Mononuclear cell (primary cell): ENCODE measurements at regions not wholly inside any gene's neighbourhood (a gene's known extent, or its start where the extent isn't known, plus 50 kb on each side); places are given as distances from the start of the nearest gene placed in this dataset.

Source experiments
- H3K27me3 ChIP-seq: 2 replicates; pipeline ENCODE4 v1.6.0; 2011; ENCODE audit warnings: low read length, control low read depth; ENCODE audit not compliant: insufficient read depth
- H3K4me1 ChIP-seq: 2 replicates; pipeline ENCODE4 v1.5.1; 2011; ENCODE audit warnings: mild to moderate bottlenecking, low read length, control low read depth; ENCODE audit not compliant: insufficient read depth
- H3K4me3 ChIP-seq: 2 replicates; pipeline ENCODE4 v1.5.1; 2011; ENCODE audit warnings: mild to moderate bottlenecking, low read length, moderate library complexity
- H3K9me3 ChIP-seq: 2 replicates; pipeline ENCODE4 v1.5.1; 2011; ENCODE audit warnings: low read depth, mild to moderate bottlenecking, control low read depth, low read length

- Histone ChIP-seq H3K9me3 (no peaks in the 10 kb centered on the region), H3K4me3 (no peak overlapping the region), H3K4me1 (no peaks in the 10 kb centered on the region), H3K27me3 (no peaks in the 10 kb centered on the region)
Measured at GRCh38 chr5:7185742-7186141, 210.2 kb upstream of the ADCY2 start.

GRCh38 chr5:7186818-7187217, 209.1 kb upstream of the ADCY2 start:
- Histone ChIP-seq H3K4me1 (no peaks in the 10 kb centered on the region), H3K4me3 (no peak overlapping the region), H3K9me3 (no peaks in the 10 kb centered on the region), H3K27me3 (no peaks in the 10 kb centered on the region)

- Histone ChIP-seq H3K4me1 (no peaks in the 10 kb centered on the region), H3K4me3 (no peak overlapping the region), H3K9me3 (no peaks in the 10 kb centered on the region), H3K27me3 (no peaks in the 10 kb centered on the region)
Measured at GRCh38 chr5:7190712-7191250, 205.2 kb upstream of the ADCY2 start.

GRCh38 chr5:7192016-7192415, 203.9 kb upstream of the ADCY2 start:
- H3K4me3 ChIP-seq, result no peak overlapping the region
- no peaks in the 10 kb centered on the region for H3K27me3 ChIP-seq
- H3K9me3 ChIP-seq, result no peaks in the 10 kb centered on the region

GRCh38 chr5:7202846-7203245, 193.1 kb upstream of the ADCY2 start:
- Histone ChIP-seq H3K4me3 (no peak overlapping the region), H3K27me3 (no peaks in the 10 kb centered on the region), H3K4me1 (no peaks in the 10 kb centered on the region), H3K9me3 (peaks cover 5% of the 10 kb centered on the region)

More at GRCh38 chr5:7192016-7192415, 203.9 kb upstream of the ADCY2 start:
- no peaks in the 10 kb centered on the region for H3K4me1 ChIP-seq

- no peaks in the 10 kb centered on the region for H3K4me1 ChIP-seq
- no peaks in the 10 kb centered on the region for H3K27me3 ChIP-seq
- no peak overlapping the region for H3K4me3 ChIP-seq
- H3K9me3 ChIP-seq, result no peaks in the 10 kb centered on the region
Measured at GRCh38 chr5:7207979-7208378, 188.0 kb upstream of the ADCY2 start.

- Histone ChIP-seq H3K27me3 (no peaks in the 10 kb centered on the region), H3K4me1 (no peaks in the 10 kb centered on the region), H3K4me3 (no peak overlapping the region), H3K9me3 (no peaks in the 10 kb centered on the region)
Measured at GRCh38 chr5:7208938-7209337, 187.0 kb upstream of the ADCY2 start.

- no peaks in the 10 kb centered on the region for H3K4me1 ChIP-seq
- H3K27me3 ChIP-seq, result no peaks in the 10 kb centered on the region
- no peak overlapping the region for H3K4me3 ChIP-seq
- H3K9me3 ChIP-seq, result no peaks in the 10 kb centered on the region
Measured at GRCh38 chr5:7209658-7210057, 186.3 kb upstream of the ADCY2 start.

- no peaks in the 10 kb centered on the region for H3K4me1 ChIP-seq
- no peaks in the 10 kb centered on the region for H3K27me3 ChIP-seq
- no peak overlapping the region for H3K4me3 ChIP-seq
Measured at GRCh38 chr5:7210549-7210948, 185.4 kb upstream of the ADCY2 start.

GRCh38 chr5:7213525-7213924, 182.4 kb upstream of the ADCY2 start:
- Histone ChIP-seq H3K27me3 (no peaks in the 10 kb centered on the region), H3K4me3 (no peak overlapping the region), H3K9me3 (no peaks in the 10 kb centered on the region), H3K4me1 (no peaks in the 10 kb centered on the region)

More at GRCh38 chr5:7210549-7210948, 185.4 kb upstream of the ADCY2 start:
- no peaks in the 10 kb centered on the region for H3K9me3 ChIP-seq

- H3K9me3 ChIP-seq, result no peaks in the 10 kb centered on the region
- no peaks in the 10 kb centered on the region for H3K27me3 ChIP-seq
- no peak overlapping the region for H3K4me3 ChIP-seq
- H3K4me1 ChIP-seq, result no peaks in the 10 kb centered on the region
Measured at GRCh38 chr5:7214906-7215416, 181.0 kb upstream of the ADCY2 start.

- H3K9me3 ChIP-seq, result no peaks in the 10 kb centered on the region
- H3K4me1 ChIP-seq, result no peaks in the 10 kb centered on the region
- H3K27me3 ChIP-seq, result no peaks in the 10 kb centered on the region
- no peak overlapping the region for H3K4me3 ChIP-seq
Measured at GRCh38 chr5:7218141-7218540, 177.8 kb upstream of the ADCY2 start.

- Histone ChIP-seq H3K27me3 (no peaks in the 10 kb centered on the region), H3K9me3 (no peaks in the 10 kb centered on the region), H3K4me3 (no peak overlapping the region), H3K4me1 (no peaks in the 10 kb centered on the region)
Measured at GRCh38 chr5:7220156-7220555, 175.8 kb upstream of the ADCY2 start.

GRCh38 chr5:7221041-7221440, 174.9 kb upstream of the ADCY2 start:
- H3K9me3 ChIP-seq, result no peaks in the 10 kb centered on the region
- H3K27me3 ChIP-seq, result no peaks in the 10 kb centered on the region
- H3K4me3 ChIP-seq, result no peak overlapping the region
- no peaks in the 10 kb centered on the region for H3K4me1 ChIP-seq

GRCh38 chr5:7225826-7226225, 170.1 kb upstream of the ADCY2 start:
- no peaks in the 10 kb centered on the region for H3K4me1 ChIP-seq
- H3K27me3 ChIP-seq, result no peaks in the 10 kb centered on the region
- no peaks in the 10 kb centered on the region for H3K9me3 ChIP-seq
- no peak overlapping the region for H3K4me3 ChIP-seq

- no peaks in the 10 kb centered on the region for H3K4me1 ChIP-seq
- no peaks in the 10 kb centered on the region for H3K27me3 ChIP-seq
- no peaks in the 10 kb centered on the region for H3K9me3 ChIP-seq
- no peak overlapping the region for H3K4me3 ChIP-seq
Measured at GRCh38 chr5:7242118-7242710, 153.7 kb upstream of the ADCY2 start.
